ENCODE measurements at regions not wholly inside any gene's neighbourhood (a gene's known extent, or its start where the extent isn't known, plus 50 kb on each side); places are given as distances from the start of the nearest gene placed in this dataset.

DNA sequence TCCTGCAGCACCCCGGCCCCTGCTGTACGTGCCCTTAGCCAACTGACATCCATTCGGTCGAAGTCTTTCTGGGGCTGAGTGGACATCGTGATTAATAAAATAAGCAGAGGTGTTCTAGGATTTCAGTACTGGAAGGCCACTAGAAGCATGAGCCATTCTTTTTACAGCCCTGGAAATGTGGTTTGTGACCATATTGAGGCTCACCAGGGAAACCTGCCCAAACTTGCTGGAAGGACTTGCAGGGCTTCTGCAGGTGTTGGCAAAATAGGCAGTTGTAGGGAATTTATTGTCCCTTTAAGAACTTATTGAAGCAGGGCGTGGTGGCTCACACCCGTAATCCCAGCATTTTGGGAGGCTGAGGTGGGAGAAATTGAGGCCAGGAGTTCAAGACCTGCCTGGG lies 80.8 kb downstream of the DOP1B start:
- H3K27me3 Mint-ChIP-seq (ENCODE audit: low read depth): no peaks in the 10 kb centered on the region
- no peak overlapping the region for H3K27ac Mint-ChIP-seq (ENCODE audit: unreplicated experiment)
- no peak overlapping the region for H3K4me3 Mint-ChIP-seq
- H3K4me1 Mint-ChIP-seq: peaks cover 4% of the 10 kb centered on the region
- no peaks in the 10 kb centered on the region for H3K9me3 Mint-ChIP-seq
- no peak for DNase-seq (ENCODE audit: low read depth, low spot score)
- TF ChIP-seq, protein P1, sequence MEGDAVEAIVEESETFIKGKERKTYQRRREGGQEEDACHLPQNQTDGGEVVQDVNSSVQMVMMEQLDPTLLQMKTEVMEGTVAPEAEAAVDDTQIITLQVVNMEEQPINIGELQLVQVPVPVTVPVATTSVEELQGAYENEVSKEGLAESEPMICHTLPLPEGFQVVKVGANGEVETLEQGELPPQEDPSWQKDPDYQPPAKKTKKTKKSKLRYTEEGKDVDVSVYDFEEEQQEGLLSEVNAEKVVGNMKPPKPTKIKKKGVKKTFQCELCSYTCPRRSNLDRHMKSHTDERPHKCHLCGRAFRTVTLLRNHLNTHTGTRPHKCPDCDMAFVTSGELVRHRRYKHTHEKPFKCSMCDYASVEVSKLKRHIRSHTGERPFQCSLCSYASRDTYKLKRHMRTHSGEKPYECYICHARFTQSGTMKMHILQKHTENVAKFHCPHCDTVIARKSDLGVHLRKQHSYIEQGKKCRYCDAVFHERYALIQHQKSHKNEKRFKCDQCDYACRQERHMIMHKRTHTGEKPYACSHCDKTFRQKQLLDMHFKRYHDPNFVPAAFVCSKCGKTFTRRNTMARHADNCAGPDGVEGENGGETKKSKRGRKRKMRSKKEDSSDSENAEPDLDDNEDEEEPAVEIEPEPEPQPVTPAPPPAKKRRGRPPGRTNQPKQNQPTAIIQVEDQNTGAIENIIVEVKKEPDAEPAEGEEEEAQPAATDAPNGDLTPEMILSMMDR (conservative IDR thresholded peaks at IDR 0.05): no peak
- no peaks in the 10 kb centered on the region for H3K36me3 Mint-ChIP-seq (ENCODE audit: low read depth)

DNA sequence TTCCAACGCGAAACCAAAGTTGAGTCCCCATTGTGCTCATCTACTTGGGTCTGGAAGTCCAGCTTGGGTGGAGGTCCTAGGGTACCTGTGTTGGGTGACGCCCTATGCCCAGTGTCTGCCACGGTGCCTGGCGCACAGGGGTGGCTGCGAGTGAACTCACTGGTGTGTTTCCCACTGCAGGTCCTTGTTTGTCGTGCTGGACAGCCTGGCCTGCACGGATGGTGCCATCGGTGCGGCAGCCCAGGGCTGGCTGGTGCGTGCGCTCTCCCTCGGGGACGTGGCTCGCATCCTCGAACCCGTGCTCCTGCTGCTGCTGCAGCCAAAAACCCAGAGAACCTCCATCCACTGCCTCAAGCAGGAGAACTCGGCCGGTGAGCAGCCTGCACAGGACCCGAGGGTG lies 80.4 kb upstream of the MORC3 start:
- no peaks in the 10 kb centered on the region for H3K36me3 Mint-ChIP-seq (ENCODE audit: low read depth)

DNA sequence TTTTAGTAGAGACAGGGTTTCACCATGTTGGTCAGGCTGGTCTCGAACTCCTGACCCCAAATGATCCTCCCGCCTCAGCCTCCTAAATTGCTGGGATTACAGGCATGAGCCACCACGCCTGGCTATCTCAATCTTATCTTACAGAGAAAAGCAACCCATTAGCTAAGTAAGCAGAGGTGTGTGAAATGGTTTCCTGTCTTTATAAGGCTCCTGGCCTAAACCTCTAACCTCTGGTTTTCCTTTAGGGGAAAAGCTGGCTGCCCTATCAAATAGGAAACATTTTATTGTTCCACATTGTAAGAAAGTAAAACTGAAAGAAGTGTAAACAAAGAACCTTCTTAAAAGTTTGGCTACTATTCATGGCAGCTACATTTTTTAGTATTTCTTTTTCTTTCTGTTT lies 78.3 kb upstream of the MORC3 start:
- Mint-ChIP-seq H3K36me3 (ENCODE audit: low read depth) (no peaks in the 10 kb centered on the region), H3K4me1 (peaks cover 4% of the 10 kb centered on the region), H3K27me3 (ENCODE audit: low read depth) (no peaks in the 10 kb centered on the region), H3K4me3 (no peak overlapping the region), H3K27ac (ENCODE audit: unreplicated experiment) (no peak overlapping the region), H3K9me3 (no peaks in the 10 kb centered on the region)
- TF ChIP-seq, protein P1 (conservative IDR thresholded peaks at IDR 0.05): no peak
- no peak for DNase-seq (ENCODE audit: low read depth, low spot score)

More for the DNA sequence above, 80.4 kb upstream of the MORC3 start:
- Mint-ChIP-seq H3K27ac (ENCODE audit: unreplicated experiment) (no peak overlapping the region), H3K4me1 (peaks cover 4% of the 10 kb centered on the region), H3K9me3 (no peaks in the 10 kb centered on the region), H3K4me3 (no peak overlapping the region), H3K27me3 (ENCODE audit: low read depth) (no peaks in the 10 kb centered on the region)
- TF ChIP-seq, protein P1 (conservative IDR thresholded peaks at IDR 0.05): no peak
- no peak for DNase-seq (ENCODE audit: low read depth, low spot score)

DNA sequence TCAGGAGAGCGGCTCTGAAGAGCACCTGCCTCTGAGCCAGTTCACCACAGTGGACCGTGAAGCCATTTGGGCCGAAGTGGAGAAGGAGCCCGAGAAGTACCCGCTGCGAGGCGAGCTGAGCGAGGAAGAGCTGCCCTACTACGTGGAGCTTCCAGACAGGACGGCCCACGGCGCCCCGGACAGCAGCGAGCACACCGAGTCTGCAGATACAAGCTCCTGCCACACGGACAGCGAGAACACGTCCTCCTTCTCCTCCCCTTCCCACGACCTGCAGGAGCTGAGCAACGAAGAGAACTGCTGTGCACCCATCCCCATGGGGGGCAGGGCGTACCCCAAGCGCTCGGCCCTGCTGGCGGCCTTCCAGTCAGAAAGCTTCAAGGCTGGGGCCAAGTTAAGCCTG lies 74.9 kb upstream of the MORC3 start:
- Mint-ChIP-seq H3K4me3 (no peak overlapping the region), H3K27me3 (ENCODE audit: low read depth) (no peaks in the 10 kb centered on the region), H3K36me3 (ENCODE audit: low read depth) (peaks cover 3% of the 10 kb centered on the region), H3K9me3 (no peaks in the 10 kb centered on the region), H3K4me1 (no peaks in the 10 kb centered on the region), H3K27ac (ENCODE audit: unreplicated experiment) (no peak overlapping the region)
- no peak for DNase-seq (ENCODE audit: low read depth, low spot score)
- TF ChIP-seq, protein P1 (conservative IDR thresholded peaks at IDR 0.05): no peak

DNA sequence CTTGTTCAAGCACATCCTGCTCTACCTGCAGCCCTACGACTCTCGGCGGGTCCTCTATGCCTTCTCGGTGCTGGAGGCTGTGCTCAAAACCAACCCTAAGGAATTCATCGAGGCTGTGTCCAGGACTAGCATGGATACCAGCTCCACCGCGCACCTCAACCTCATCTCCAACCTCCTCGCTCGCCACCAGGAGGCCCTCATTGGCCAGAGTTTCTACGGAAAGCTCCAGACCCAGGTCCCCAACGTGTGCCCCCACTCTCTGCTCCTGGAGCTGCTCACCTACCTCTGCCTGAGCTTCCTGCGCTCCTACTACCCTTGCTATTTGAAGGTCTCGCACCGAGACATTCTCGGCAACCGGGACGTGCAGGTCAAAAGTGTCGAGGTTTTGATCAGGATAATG lies 74.3 kb upstream of the MORC3 start:
- H3K36me3 Mint-ChIP-seq (ENCODE audit: low read depth): peaks cover 3% of the 10 kb centered on the region
- no peak overlapping the region for H3K4me3 Mint-ChIP-seq
- TF ChIP-seq, protein P1 (conservative IDR thresholded peaks at IDR 0.05): no peak
- DNase-seq (ENCODE audit: low read depth, low spot score): no peak
- no peaks in the 10 kb centered on the region for H3K27me3 Mint-ChIP-seq (ENCODE audit: low read depth)
- no peaks in the 10 kb centered on the region for H3K9me3 Mint-ChIP-seq
- H3K4me1 Mint-ChIP-seq: no peaks in the 10 kb centered on the region
- peak overlapping the region; percentile 12 for H3K27ac Mint-ChIP-seq (ENCODE audit: unreplicated experiment)
